ENCODE measurements at regions not wholly inside any gene's neighbourhood (a gene's known extent, or its start where the extent isn't known, plus 50 kb on each side); places are given as distances from the start of the nearest gene placed in this dataset.

DNA sequence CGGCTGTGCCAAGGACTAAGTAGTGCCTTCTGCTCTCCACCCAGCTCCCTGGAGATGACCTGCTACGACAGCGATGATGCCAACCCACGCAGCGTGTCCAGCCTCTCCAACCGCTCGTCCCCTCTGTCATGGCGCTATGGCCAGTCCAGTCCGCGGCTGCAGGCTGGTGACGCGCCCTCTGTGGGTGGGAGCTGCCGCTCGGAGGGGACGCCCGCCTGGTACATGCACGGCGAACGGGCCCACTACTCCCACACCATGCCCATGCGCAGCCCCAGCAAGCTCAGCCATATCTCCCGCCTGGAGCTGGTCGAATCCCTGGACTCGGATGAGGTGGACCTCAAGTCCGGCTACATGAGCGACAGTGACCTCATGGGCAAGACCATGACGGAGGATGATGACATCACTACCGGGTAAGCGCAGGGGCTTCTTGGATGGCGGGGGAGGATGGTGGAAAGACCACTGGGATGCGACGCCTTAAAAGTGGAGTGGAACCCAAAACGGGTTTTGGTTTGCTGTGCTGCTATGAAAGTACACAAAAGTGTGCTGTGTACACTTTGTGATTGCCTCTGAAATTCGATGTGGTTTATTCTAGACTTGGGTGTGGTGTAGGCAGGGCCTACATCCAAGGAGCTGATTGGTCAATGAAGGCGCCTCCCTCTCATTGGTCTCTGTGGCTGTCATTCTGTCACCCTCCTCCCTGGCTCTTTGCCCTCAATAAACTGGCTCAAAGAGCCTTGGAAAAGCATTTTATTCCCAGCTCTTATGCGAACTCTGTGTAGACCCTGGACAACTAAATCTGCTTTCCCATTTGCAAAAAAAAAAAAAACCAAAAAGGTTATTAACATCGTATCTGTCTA lies 110.4 kb upstream of the IPO9 start:
- Histone ChIP-seq H3K4me1 (ENCODE audit: control insufficient read depth in 2 of 2, insufficient read depth in 2 of 2, low read length in 2 of 2) (peaks cover 22 to 31% of the 10 kb centered on the region in 2 donors), H3K27ac (ENCODE audit: low read length in 2 of 2) (no peak overlapping the region), H3K4me2 (replicated peaks; ENCODE audit: low read depth, low read length, poor library complexity, severe bottlenecking) (no peak overlapping the region), H3K4me3 (ENCODE audit: control extremely low read depth in 1 of 5, extremely low read depth in 1 of 5, insufficient read depth in 1 of 5, low read depth in 2 of 5, low read length in 4 of 5) (no peak overlapping the region), H3K36me3 (replicated peaks in 1 of 2; ENCODE audit: control extremely low read depth in 1 of 2, control insufficient read depth in 1 of 2, extremely low read depth in 1 of 2, insufficient read depth in 2 of 2, low read length in 1 of 2) (no peaks in the 10 kb centered on the region), H2AFZ (ENCODE audit: insufficient read depth, low read depth, low read length, poor library complexity, severe bottlenecking) (no peak overlapping the region), H3K27me3 (replicated peaks in 1 of 4; ENCODE audit: control extremely low read depth in 1 of 4, control insufficient read depth in 3 of 4, insufficient read depth in 4 of 4, low read length in 3 of 4) (no peaks in the 10 kb centered on the region), H4K20me1 (ENCODE audit: control insufficient read depth, insufficient read depth, low read length, poor library complexity, severe bottlenecking) (no peaks in the 10 kb centered on the region), H3K9me3 (ENCODE audit: control extremely low read depth in 1 of 3, control insufficient read depth in 2 of 3, insufficient read depth in 1 of 3, low read length in 2 of 3) (peaks cover 0 to 3% (median 0%) of the 10 kb centered on the region in 3 donors), H3K79me2 (ENCODE audit: control insufficient read depth, insufficient read depth, low read length) (no peaks in the 10 kb centered on the region), H3K9ac (ENCODE audit: low read length) (no peak overlapping the region)
- ATAC-seq (ENCODE audit: low read depth) (no peak), DNase-seq (no peak)
- H3K27ac Mint-ChIP-seq, result no peak overlapping the region
- ChIA-PET POLR2A (no interaction called here), CTCF (interaction anchor here (1.2 to 7.0 kb wide), 2 partner anchors 10 to 14 kb away, joined by 3 to 30 read pairs; no protein-coding TSS in a partner anchor)
- H3K27me3 Mint-ChIP-seq, result peaks cover 11% of the 10 kb centered on the region
- no peaks in the 10 kb centered on the region for H3K9me3 Mint-ChIP-seq (ENCODE audit: insufficient read depth)
- TF ChIP-seq, protein P1, sequence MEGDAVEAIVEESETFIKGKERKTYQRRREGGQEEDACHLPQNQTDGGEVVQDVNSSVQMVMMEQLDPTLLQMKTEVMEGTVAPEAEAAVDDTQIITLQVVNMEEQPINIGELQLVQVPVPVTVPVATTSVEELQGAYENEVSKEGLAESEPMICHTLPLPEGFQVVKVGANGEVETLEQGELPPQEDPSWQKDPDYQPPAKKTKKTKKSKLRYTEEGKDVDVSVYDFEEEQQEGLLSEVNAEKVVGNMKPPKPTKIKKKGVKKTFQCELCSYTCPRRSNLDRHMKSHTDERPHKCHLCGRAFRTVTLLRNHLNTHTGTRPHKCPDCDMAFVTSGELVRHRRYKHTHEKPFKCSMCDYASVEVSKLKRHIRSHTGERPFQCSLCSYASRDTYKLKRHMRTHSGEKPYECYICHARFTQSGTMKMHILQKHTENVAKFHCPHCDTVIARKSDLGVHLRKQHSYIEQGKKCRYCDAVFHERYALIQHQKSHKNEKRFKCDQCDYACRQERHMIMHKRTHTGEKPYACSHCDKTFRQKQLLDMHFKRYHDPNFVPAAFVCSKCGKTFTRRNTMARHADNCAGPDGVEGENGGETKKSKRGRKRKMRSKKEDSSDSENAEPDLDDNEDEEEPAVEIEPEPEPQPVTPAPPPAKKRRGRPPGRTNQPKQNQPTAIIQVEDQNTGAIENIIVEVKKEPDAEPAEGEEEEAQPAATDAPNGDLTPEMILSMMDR (IDR thresholded peaks at IDR 0.05), result no peak
- TF ChIP-seq EZH2 (IDR thresholded peaks at IDR 0.05; ENCODE audit: borderline replicate concordance, insufficient read depth, low read depth, low read length, poor library complexity, severe bottlenecking), result no peak
- WGBS (ENCODE audit: insufficient coverage), result 95% methylated on average over 21 of the region's 36 CpGs
- H3K4me1 Mint-ChIP-seq, result peaks cover 25% of the 10 kb centered on the region
- intact Hi-C loops (cut with micrococcal nuclease), result no loop called here
- no peak overlapping the region for H3K4me3 Mint-ChIP-seq

All from B cell (primary cell).